GM19328 (cell line): ENCODE measurements at regions not wholly inside any gene's neighbourhood (a gene's known extent, or its start where the extent isn't known, plus 50 kb on each side); places are given as distances from the start of the nearest gene placed in this dataset.

ENCODE experiments used
- ATAC-seq: cut with Tn5 transposase; IDR thresholded peaks from one replicate; pipeline ENCODE4 v1.9.1; 2021; ENCODE audit warnings: mild to moderate bottlenecking, moderate library complexity; ENCODE audit not compliant: unreplicated experiment

- ATAC-seq = no peak
Measured at GRCh38 chr7:46530081-46530750, 609.1 kb upstream of the IGFBP3 start.

- no peak for ATAC-seq
Measured at GRCh38 chr7:46527360-46527759, 606.3 kb upstream of the IGFBP3 start.

GRCh38 chr7:46525876-46526275 is 604.8 kb upstream of the IGFBP3 start:
- ATAC-seq = no peak

- no peak for ATAC-seq
Measured at GRCh38 chr7:46524350-46524749, 603.3 kb upstream of the IGFBP3 start.

GRCh38 chr7:46522354-46522906 is 601.4 kb upstream of the IGFBP3 start:
- ATAC-seq = no peak

- no peak for ATAC-seq
Measured at GRCh38 chr7:46518713-46519112, 597.6 kb upstream of the IGFBP3 start.

GRCh38 chr7:46515844-46516590 is 594.9 kb upstream of the IGFBP3 start:
- no peak for ATAC-seq

GRCh38 chr7:46513447-46513848 is 592.4 kb upstream of the IGFBP3 start:
- ATAC-seq = no peak

GRCh38 chr7:46512891-46513413 is 591.9 kb upstream of the IGFBP3 start:
- ATAC-seq = no peak

GRCh38 chr7:46511442-46512215 is 590.6 kb upstream of the IGFBP3 start:
- no peak for ATAC-seq

- no peak for ATAC-seq
Measured at GRCh38 chr7:46508583-46508982, 587.5 kb upstream of the IGFBP3 start.

GRCh38 chr7:46507560-46507959 is 586.5 kb upstream of the IGFBP3 start:
- no peak for ATAC-seq

- no peak for ATAC-seq
Measured at GRCh38 chr7:46494441-46494840, 573.4 kb upstream of the IGFBP3 start.

GRCh38 chr7:46494028-46494427 is 573.0 kb upstream of the IGFBP3 start:
- no peak for ATAC-seq

- ATAC-seq = no peak
Measured at GRCh38 chr7:46493196-46493595, 572.1 kb upstream of the IGFBP3 start.

- ATAC-seq = no peak
Measured at GRCh38 chr7:46492466-46492865, 571.4 kb upstream of the IGFBP3 start.

GRCh38 chr7:46490406-46490805 is 569.3 kb upstream of the IGFBP3 start:
- no peak for ATAC-seq

- ATAC-seq = no peak
Measured at GRCh38 chr7:46489106-46489505, 568.0 kb upstream of the IGFBP3 start.

GRCh38 chr7:46488607-46489006 is 567.5 kb upstream of the IGFBP3 start:
- ATAC-seq = no peak

GRCh38 chr7:46486256-46487206 is 565.5 kb upstream of the IGFBP3 start:
- no peak for ATAC-seq
